ENCODE measurements at regions not wholly inside any gene's neighbourhood (a gene's known extent, or its start where the extent isn't known, plus 50 kb on each side); places are given as distances from the start of the nearest gene placed in this dataset.

GRCh38 chr16:49910541-49911071 is 54.7 kb upstream of the ZNF423 start:
- DNase-seq, result no peak

- no peak for DNase-seq
These were observed 55.5 kb upstream of the ZNF423 start for GRCh38 chr16:49911430-49911829.

- DNase-seq, result no peak
These were observed 56.8 kb upstream of the ZNF423 start for GRCh38 chr16:49912721-49913120.

GRCh38 chr16:49913720-49914119 is 57.8 kb upstream of the ZNF423 start:
- no peak for DNase-seq

GRCh38 chr16:49914657-49915056 is 58.7 kb upstream of the ZNF423 start:
- DNase-seq, result no peak

- DNase-seq, result no peak
These were observed 62.3 kb upstream of the ZNF423 start for GRCh38 chr16:49918257-49918656.

- DNase-seq, result no peak
These were observed 63.4 kb upstream of the ZNF423 start for GRCh38 chr16:49919327-49919726.

- no peak for DNase-seq
These were observed 64.5 kb upstream of the ZNF423 start for GRCh38 chr16:49920397-49920796.

- no peak for DNase-seq
These were observed 65.2 kb upstream of the ZNF423 start for GRCh38 chr16:49921106-49921505.

- peak in 1 of 2 experiments; percentile 12 for DNase-seq
These were observed 66.0 kb upstream of the ZNF423 start for GRCh38 chr16:49921791-49922456.

- no peak for DNase-seq
These were observed 67.5 kb upstream of the ZNF423 start for GRCh38 chr16:49923411-49923810.

- DNase-seq, result no peak
These were observed 68.2 kb upstream of the ZNF423 start for GRCh38 chr16:49924078-49924477.

GRCh38 chr16:49926941-49927340 is 71.0 kb upstream of the ZNF423 start:
- no peak for DNase-seq

GRCh38 chr16:49928176-49929041 is 72.5 kb upstream of the ZNF423 start:
- DNase-seq, result no peak

GRCh38 chr16:49929626-49930025 is 73.7 kb upstream of the ZNF423 start:
- no peak for DNase-seq

- no peak for DNase-seq
These were observed 74.9 kb upstream of the ZNF423 start for GRCh38 chr16:49930841-49931240.

GRCh38 chr16:49931266-49931665 is 75.4 kb upstream of the ZNF423 start:
- DNase-seq, result no peak

- no peak for DNase-seq
These were observed 76.0 kb upstream of the ZNF423 start for GRCh38 chr16:49931916-49932315.

- DNase-seq, result no peak
These were observed 76.5 kb upstream of the ZNF423 start for GRCh38 chr16:49932434-49932833.

GRCh38 chr16:49932946-49933345 is 77.0 kb upstream of the ZNF423 start:
- DNase-seq, result no peak

- no peak for DNase-seq
These were observed 80.9 kb upstream of the ZNF423 start for GRCh38 chr16:49936791-49937190.

- no peak for DNase-seq
These were observed 82.0 kb upstream of the ZNF423 start for GRCh38 chr16:49937886-49938285.

- no peak for DNase-seq
These were observed 83.6 kb upstream of the ZNF423 start for GRCh38 chr16:49939495-49939894.
